ENCODE measurements at regions not wholly inside any gene's neighbourhood (a gene's known extent, or its start where the extent isn't known, plus 50 kb on each side); places are given as distances from the start of the nearest gene placed in this dataset.

DNA sequence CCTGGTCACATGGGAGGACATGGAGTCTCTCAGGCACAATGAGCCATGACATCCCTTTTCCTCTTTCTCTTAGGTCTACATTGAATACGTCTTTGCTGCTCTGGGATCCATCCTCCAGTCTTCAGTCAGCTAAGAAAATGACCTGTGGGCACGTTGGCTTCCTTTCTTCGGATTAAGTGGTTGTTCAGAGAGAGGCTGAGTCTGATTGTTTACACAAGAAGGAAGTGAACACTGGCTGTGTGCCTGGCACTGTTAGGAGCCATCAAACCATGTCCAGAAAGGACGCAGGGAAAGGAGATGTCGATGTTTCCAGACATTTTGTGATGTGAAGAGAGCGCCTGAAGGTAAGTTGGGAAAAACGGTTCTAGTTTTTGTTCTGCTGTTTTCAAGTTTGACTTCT lies 309.9 kb upstream of the CDYL start:
- TF ChIP-seq POLR2AphosphoS5 (IDR thresholded peaks at IDR 0.05; ENCODE audit: low read depth, low read length) (no peak), POLR2A (IDR thresholded peaks at IDR 0.05; ENCODE audit: low read depth, low read length) (no peak), TAF1 (IDR thresholded peaks at IDR 0.05; ENCODE audit: low read depth, low read length) (no peak), SPI1 (IDR thresholded peaks at IDR 0.05; ENCODE audit: low read depth, low read length) (no peak), POU2F2 (IDR thresholded peaks at IDR 0.05; ENCODE audit: low read depth, low read length) (no peak)

Measured in GM12891 (cell line).